Neural progenitor cell (in vitro differentiated cells): ENCODE measurements at regions not wholly inside any gene's neighbourhood (a gene's known extent, or its start where the extent isn't known, plus 50 kb on each side); places are given as distances from the start of the nearest gene placed in this dataset.

Experiments used
- DNase-seq: peaks from one replicate; pipeline ENCODE4 v3.0.0-alpha.2; 2016; ENCODE audit warnings: low spot score
- H2AFZ ChIP-seq: fragments of 200-600 bp; sonication (generic); replicated peaks from 2 replicates; pipeline ENCODE4 v1.6.1; 2016; ENCODE audit warnings: antibody characterized with exemption
- H3F3A ChIP-seq: fragments of 200-600 bp; sonication (generic); 2 replicates; pipeline ENCODE4 v1.6.1; 2016; ENCODE audit warnings: antibody characterized with exemption, low read depth
- H3K27ac ChIP-seq: fragments of 200-600 bp; sonication (generic); 2 replicates; pipeline ENCODE4 v1.5.1; 2016; ENCODE audit warnings: mild to moderate bottlenecking
- H3K27me3 ChIP-seq: fragments of 200-600 bp; sonication (generic); 2 replicates; pipeline ENCODE4 v1.6.1; 2016; ENCODE audit warnings: mild to moderate bottlenecking, moderate library complexity
- H3K36me3 ChIP-seq: fragments of 200-600 bp; sonication (generic); 2 replicates; pipeline ENCODE4 v1.5.1; 2016
- H3K4me1 ChIP-seq: fragments of 200-600 bp; sonication (generic); 2 replicates; pipeline ENCODE4 v1.6.1; 2016; ENCODE audit warnings: mixed run types
- H3K4me2 ChIP-seq: fragments of 200-600 bp; sonication (generic); 2 replicates; pipeline ENCODE4 v1.6.1; 2016
- H3K4me3 ChIP-seq: fragments of 200-600 bp; sonication (generic); 2 replicates; pipeline ENCODE4 v1.5.1; 2016
- H3K79me2 ChIP-seq: fragments of 200-600 bp; sonication (generic); 2 replicates; pipeline ENCODE4 v1.6.1; 2016; ENCODE audit warnings: low read depth
- H3K9ac ChIP-seq: fragments of 200-600 bp; sonication (generic); 2 replicates; pipeline ENCODE4 v1.6.1; 2016
- H3K9me3 ChIP-seq: fragments of 200-600 bp; sonication (generic); 2 replicates; pipeline ENCODE4 v1.5.1; 2016; ENCODE audit warnings: low read depth
- H4K20me1 ChIP-seq: fragments of 200-600 bp; sonication (generic); 2 replicates; pipeline ENCODE4 v1.6.1; 2016; ENCODE audit warnings: low read depth
- H3K27ac Mint-ChIP-seq: 3 replicates; pipeline ENCODE4 v1.8.0; 2021; ENCODE audit warnings: mixed read lengths
- H3K27me3 Mint-ChIP-seq: 2 replicates; pipeline ENCODE4 v1.8.0; 2022; ENCODE audit warnings: low read depth, mild to moderate bottlenecking, inconsistent platforms, moderate library complexity, mixed read lengths; ENCODE audit not compliant: insufficient read depth
- H3K36me3 Mint-ChIP-seq: 3 replicates; pipeline ENCODE4 v1.8.0; 2021; ENCODE audit warnings: mixed read lengths
- H3K4me1 Mint-ChIP-seq: 3 replicates; pipeline ENCODE4 v1.8.0; 2021; ENCODE audit warnings: mixed read lengths
- H3K4me3 Mint-ChIP-seq: 3 replicates; pipeline ENCODE4 v1.8.0; 2021; ENCODE audit warnings: mild to moderate bottlenecking, moderate library complexity, mixed read lengths
- H3K9me3 Mint-ChIP-seq: 3 replicates; pipeline ENCODE4 v1.8.0; 2020; ENCODE audit warnings: mixed read lengths
- CTCF ChIP-seq: fragments of 200-600 bp; sonication (generic); IDR thresholded peaks from 2 replicates; pipeline ENCODE4 v1.5.1; 2017; ENCODE audit warnings: antibody characterized with exemption, mild to moderate bottlenecking
- EZH2 ChIP-seq: fragments of 200-600 bp; sonication (generic); IDR thresholded peaks from 2 replicates; pipeline ENCODE4 v1.6.1; 2017; ENCODE audit warnings: antibody characterized with exemption, mild to moderate bottlenecking, moderate library complexity
- EZH2phosphoT487 ChIP-seq: fragments of 200-600 bp; sonication (generic); IDR thresholded peaks from 2 replicates; pipeline ENCODE4 v1.6.1; 2017; ENCODE audit warnings: antibody characterized with exemption

- no peaks in the 10 kb centered on the region for H3F3A ChIP-seq
- Mint-ChIP-seq H3K4me3 (no peak overlapping the region), H3K27me3 (peaks cover 2% of the 10 kb centered on the region), H3K4me1 (peaks cover 7% of the 10 kb centered on the region), H3K27ac (no peak overlapping the region), H3K36me3 (no peaks in the 10 kb centered on the region), H3K9me3 (no peaks in the 10 kb centered on the region)
- H3K4me1 ChIP-seq = no peaks in the 10 kb centered on the region
- no peak overlapping the region for H3K4me2 ChIP-seq
- H3K79me2 ChIP-seq = no peaks in the 10 kb centered on the region
- no peaks in the 10 kb centered on the region for H4K20me1 ChIP-seq
- H3K4me3 ChIP-seq = no peak overlapping the region
- H3K9me3 ChIP-seq = no peaks in the 10 kb centered on the region
- no peak overlapping the region for H3K9ac ChIP-seq
- TF ChIP-seq EZH2phosphoT487 (no peak), CTCF (no peak)
- no peaks in the 10 kb centered on the region for H3K36me3 ChIP-seq
- no peak overlapping the region for H2AFZ ChIP-seq
- DNase-seq = no peak
- H3K27ac ChIP-seq = no peak overlapping the region
- H3K27me3 ChIP-seq = no peaks in the 10 kb centered on the region
Observed at GRCh38 chr3:59482684-59483083, 432.9 kb upstream of the CFAP20DC start.

DNA sequence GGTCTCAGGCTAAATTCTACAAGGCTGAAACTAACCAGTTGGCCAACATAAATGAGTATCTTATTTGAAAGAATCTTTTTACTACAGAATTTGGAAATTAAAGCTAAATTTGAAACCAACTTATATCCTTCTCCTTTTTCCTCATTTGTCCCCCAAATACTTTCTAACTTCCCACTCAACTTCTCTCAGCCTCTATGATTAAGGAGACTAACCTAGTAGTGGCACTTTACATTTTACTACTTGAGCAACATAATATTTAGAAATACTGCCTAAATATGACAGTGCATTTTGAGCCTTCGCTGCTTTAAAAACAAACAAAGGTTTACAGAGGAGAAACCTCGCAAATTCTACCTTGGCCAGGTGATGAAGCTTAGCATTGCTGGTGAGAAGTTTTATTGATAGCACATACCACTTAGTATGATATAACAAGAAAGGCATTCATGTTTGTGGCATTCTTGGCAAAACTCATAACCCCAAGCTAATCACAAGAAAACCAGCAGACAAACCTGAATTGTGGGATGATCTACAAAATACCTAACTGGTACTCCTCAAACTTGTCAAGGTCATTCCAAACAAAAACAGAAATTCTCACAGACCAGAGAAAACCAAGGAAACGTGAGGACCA lies 432.1 kb upstream of the CFAP20DC start:
- Histone ChIP-seq H3K27ac (no peak overlapping the region), H4K20me1 (no peaks in the 10 kb centered on the region), H3K4me2 (no peak overlapping the region), H2AFZ (no peak overlapping the region), H3K4me3 (no peak overlapping the region), H3K27me3 (no peaks in the 10 kb centered on the region), H3F3A (no peaks in the 10 kb centered on the region), H3K9me3 (no peaks in the 10 kb centered on the region), H3K79me2 (no peaks in the 10 kb centered on the region), H3K4me1 (no peaks in the 10 kb centered on the region), H3K9ac (no peak overlapping the region), H3K36me3 (no peaks in the 10 kb centered on the region)
- no peak for TF ChIP-seq CTCF
- H3K4me3 Mint-ChIP-seq = no peak overlapping the region
- H3K9me3 Mint-ChIP-seq = no peaks in the 10 kb centered on the region
- no peaks in the 10 kb centered on the region for H3K36me3 Mint-ChIP-seq
- peaks cover 2% of the 10 kb centered on the region for H3K27me3 Mint-ChIP-seq
- H3K4me1 Mint-ChIP-seq = peaks cover 7% of the 10 kb centered on the region
- DNase-seq = no peak
- no peak overlapping the region for H3K27ac Mint-ChIP-seq

GRCh38 chr3:59480486-59480995 lies 430.7 kb upstream of the CFAP20DC start:
- Histone ChIP-seq H3K27ac (no peak overlapping the region), H4K20me1 (no peaks in the 10 kb centered on the region), H3K9ac (no peak overlapping the region), H3F3A (no peaks in the 10 kb centered on the region), H3K9me3 (no peaks in the 10 kb centered on the region), H3K27me3 (no peaks in the 10 kb centered on the region), H3K4me1 (no peaks in the 10 kb centered on the region), H2AFZ (no peak overlapping the region), H3K4me2 (no peak overlapping the region), H3K4me3 (no peak overlapping the region), H3K79me2 (no peaks in the 10 kb centered on the region), H3K36me3 (no peaks in the 10 kb centered on the region)
- Mint-ChIP-seq H3K27me3 (peaks cover 2% of the 10 kb centered on the region), H3K9me3 (no peaks in the 10 kb centered on the region), H3K36me3 (no peaks in the 10 kb centered on the region), H3K4me3 (no peak overlapping the region), H3K27ac (no peak overlapping the region), H3K4me1 (peaks cover 7% of the 10 kb centered on the region)
- TF ChIP-seq CTCF (no peak), EZH2phosphoT487 (no peak), EZH2 (no peak)
- no peak for DNase-seq
